GM19023 (cell line): ENCODE measurements at regions not wholly inside any gene's neighbourhood (a gene's known extent, or its start where the extent isn't known, plus 50 kb on each side); places are given as distances from the start of the nearest gene placed in this dataset.

Experiments used
- ATAC-seq: cut with Tn5 transposase; IDR thresholded peaks from one replicate; pipeline ENCODE4 v1.9.1; 2021; ENCODE audit warnings: mild to moderate bottlenecking, moderate library complexity; ENCODE audit not compliant: unreplicated experiment

DNA sequence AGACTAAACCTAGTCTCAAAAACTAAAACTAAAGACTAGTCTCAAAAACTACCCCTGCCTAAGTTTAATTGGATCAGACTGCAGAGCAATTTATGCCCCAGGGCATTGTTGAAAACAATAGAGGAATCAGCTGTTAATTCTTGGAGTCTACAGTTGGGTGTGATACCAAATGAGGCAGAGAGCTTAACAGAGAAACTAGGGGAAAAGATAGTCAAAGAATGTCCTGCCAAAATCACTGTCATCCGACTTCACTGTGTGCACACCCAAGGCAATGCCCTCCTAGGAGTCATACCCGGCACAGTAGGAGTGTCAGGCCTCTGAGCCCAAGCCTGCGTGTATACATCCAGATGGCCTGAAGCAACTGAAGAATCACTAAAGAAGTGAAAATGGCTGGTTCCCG is 90.5 kb upstream of the TOMM7 start:
- no peak for ATAC-seq

DNA sequence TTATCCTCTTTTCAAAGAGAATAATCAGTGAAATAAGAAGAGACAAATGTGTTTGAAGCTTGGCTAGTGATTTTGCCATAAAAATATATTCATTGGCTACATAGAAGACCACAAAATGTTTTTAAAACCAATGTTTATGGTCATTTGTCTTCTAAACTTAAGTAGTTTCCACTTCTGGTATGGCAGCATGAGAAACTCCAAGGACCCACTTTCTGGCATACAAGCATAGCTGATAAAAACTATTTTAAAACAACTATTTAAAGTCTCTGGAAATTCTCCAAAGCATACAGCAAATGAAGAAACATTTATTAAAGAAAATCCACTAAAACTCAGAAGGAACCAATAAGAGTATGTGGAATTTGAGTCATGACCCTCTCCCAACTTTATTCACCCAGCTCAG is 89.2 kb upstream of the TOMM7 start:
- ATAC-seq = no peak

DNA sequence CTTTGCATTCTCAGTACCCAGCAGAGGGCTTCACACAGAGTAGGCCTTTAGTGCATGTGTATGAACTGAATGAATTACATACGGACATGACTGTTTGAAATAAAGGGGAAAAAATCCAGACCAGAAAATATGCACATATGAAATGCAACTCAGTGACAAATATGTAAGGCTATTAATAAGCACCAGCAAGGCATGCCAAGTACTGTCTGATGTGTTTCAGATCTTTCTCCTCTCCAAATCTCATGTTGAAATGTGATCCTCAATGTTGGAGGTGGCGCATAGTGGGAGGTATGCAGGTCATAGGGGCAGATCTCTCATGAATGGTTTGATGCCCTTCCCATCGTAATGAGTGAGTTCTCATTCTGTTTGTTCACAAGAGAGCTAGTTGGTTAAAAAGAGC is 87.3 kb upstream of the TOMM7 start:
- ATAC-seq = no peak

DNA sequence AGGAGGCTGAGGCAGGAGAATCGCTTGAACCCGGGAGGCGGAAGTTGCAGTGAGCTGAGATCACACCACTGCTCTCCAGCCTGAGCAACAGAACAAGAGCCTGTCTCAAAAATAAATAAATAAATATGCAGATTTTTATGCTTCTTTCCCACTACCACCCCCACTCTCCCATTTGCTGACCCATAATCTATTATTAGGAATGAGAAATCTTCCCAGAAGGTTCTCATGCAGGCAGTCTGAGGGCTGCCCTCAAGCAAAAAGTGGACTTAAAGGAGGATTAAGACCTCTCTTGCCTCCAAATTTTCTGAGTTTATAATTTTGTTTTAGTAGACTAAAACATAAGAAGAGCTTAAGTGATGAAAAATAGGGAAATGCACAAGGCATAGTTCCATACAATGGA is 85.2 kb upstream of the TOMM7 start:
- ATAC-seq = no peak

DNA sequence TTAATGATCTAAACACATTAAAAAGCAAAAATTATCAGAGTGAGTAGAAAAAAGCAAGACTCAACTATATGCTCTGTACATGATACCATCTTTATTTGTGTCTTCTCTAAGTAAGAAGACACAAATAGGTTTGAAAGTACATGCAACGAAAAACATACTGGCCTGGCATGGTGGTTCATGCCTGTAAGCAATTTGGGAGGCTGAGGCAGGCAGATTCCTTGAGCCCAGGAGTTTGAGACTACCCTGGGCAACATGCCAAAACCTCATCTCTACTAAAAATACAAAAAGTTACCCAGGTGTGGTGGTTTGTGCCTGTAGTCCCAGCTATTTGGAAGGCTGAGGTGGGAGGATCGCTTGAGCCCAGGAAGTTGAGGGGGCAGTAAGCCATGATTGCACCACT is 78.1 kb upstream of the TOMM7 start:
- ATAC-seq = no peak

- ATAC-seq = no peak
Measured at GRCh38 chr7:22900101-22900500, 77.5 kb upstream of the TOMM7 start.

- ATAC-seq = no peak
Measured at GRCh38 chr7:22896917-22897316, 74.3 kb upstream of the TOMM7 start.

DNA sequence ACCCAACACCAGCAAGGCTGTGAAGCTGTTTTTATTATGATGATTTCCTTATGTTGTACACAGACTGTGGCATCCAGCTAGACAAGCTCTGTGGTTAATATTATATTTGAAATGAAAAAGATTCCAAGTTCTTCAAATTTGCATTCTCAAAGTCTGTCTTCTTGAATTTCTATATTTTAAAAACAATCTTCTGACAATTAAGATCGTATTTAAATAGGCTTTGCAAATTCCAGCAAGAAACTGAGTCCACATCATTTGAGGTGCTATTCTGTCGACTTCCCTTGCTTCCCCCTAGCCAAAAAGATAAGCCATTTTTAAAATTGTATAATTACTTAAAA is 73.1 kb upstream of the TOMM7 start:
- ATAC-seq = no peak

GRCh38 chr7:22895140-22895827 is 72.6 kb upstream of the TOMM7 start:
- ATAC-seq = no peak

GRCh38 chr7:22894546-22894945 is 71.9 kb upstream of the TOMM7 start:
- no peak for ATAC-seq

DNA sequence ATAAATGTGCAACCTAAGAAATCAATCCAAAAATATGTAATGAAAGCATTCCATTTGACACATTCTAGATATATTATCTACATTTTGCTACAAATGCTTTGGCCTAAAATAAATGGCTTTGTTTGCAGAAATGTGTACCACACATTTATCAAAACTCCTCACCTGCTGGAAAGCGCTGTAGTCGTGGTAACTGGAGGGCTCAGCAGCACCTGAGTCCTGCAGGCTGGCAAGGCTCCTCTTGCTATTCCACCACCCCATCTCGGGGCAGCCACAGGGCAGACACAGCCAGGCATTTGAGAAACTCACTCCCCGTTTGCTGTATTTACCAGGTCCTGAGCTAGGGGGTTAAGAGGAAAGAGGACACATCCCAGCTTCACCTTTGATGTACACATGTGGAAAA is 68.1 kb upstream of the TOMM7 start:
- no peak for ATAC-seq

- ATAC-seq = peak; percentile 93
Measured at GRCh38 chr7:22885797-22886261, 63.2 kb upstream of the TOMM7 start.

GRCh38 chr7:22884911-22885788 is 62.5 kb upstream of the TOMM7 start:
- peak; percentile 46 for ATAC-seq

DNA sequence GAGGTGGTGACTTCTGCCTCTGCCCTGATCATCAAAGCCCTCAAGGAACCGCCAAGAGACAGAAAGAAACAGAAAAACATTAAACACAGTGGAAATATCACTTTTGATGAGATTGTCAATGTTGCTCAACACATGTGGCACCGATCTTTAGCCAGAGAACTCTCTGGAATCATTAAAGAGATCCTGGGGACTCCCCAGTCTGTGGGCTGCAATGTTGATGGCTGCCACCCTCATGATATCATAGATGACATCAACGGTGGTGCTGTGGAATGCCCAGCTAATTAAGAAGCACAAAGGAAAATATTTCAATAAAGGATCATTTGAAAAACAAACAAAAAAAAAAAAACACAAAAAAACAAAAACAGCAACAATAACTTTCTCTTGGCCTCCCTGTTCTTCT is 59.5 kb upstream of the TOMM7 start:
- no peak for ATAC-seq

- no peak for ATAC-seq
Measured at GRCh38 chr7:22879709-22880306, 57.2 kb upstream of the TOMM7 start.

DNA sequence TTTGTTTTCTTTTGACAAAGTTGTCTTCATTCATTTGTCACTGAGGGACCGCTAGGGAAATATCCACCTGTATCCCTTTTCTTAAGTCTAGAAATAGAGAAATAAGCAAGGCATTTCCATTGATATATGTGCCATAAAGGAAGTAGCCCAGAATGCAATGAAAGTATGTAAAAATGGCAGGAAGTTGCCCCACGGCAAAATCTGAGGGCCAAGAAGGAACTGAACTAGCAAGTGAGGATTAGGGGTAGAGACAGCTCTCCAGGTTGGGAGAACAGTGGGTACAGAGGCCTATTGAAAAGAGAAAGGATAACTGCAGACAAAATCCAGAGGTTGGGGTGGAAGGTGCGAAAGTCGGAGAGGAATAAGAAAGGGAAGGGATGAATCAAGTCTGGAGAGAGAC is 56.6 kb upstream of the TOMM7 start:
- no peak for ATAC-seq

- no peak for ATAC-seq
Measured at GRCh38 chr7:22876986-22877729, 54.5 kb upstream of the TOMM7 start.

GRCh38 chr7:22875470-22875869 is 52.8 kb upstream of the TOMM7 start:
- ATAC-seq = no peak

GRCh38 chr7:22874904-22875303 is 52.3 kb upstream of the TOMM7 start:
- no peak for ATAC-seq
